ENCODE measurements at regions not wholly inside any gene's neighbourhood (a gene's known extent, or its start where the extent isn't known, plus 50 kb on each side); places are given as distances from the start of the nearest gene placed in this dataset.

DNA sequence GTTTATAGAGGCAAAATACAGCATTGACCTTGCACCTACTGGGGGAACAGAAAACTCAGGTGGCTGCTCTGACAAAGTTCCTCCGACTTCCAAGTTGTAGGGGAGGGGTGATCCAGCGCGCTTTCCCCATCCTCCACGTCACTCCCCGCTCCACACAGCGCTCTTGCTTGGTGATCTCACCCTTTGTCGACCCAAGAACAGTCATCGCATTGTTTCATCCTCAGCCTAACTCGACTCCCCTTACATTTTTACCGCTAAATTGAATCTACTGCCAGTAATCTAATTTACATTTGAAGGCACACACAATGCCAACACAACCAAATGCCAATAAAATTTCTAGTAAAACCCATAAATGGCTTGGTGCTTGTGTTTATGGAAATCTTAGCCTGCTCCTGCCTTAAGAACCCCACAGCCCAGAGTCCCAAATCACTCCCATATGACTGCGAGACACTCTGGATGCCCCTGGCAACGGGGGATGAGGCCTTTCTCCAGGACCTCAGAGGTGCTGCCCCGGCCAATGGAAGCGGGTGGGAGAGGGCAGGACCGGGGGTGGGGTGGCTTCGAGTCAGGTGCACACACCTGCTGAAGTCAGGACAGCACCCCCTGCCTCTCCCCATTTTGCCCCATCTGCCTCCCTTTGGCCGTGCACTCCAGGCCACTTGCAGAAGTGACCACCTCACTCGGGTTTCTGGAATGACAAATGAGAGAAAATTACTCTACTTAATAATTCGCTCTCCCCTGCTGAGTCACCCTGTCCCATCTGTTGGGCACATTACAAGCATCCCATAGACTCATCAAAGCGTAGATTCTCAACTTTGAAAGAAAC, 98.2 kb upstream of the GSC start:
- Histone ChIP-seq H3K9me3 (no peaks in the 10 kb centered on the region), H3K36me3 (replicated peaks in 1 of 2; ENCODE audit: insufficient read depth in 1 of 2, low read depth in 2 of 2) (no peaks in the 10 kb centered on the region), H3K27ac (peak overlapping the region in 3 of 4 donors; percentile 27 to 56 (median 28)), H3K27me3 (no peaks in the 10 kb centered on the region), H3K4me3 (no peak overlapping the region), H3K4me1 (no peaks in the 10 kb centered on the region)
- peak; percentile 89 for ATAC-seq
- intact Hi-C loops (cut with DNase I) = no loop called here
- WGBS, 2 donors = 56 to 57% methylated on average over 20 of the region's 20 CpGs
- peak; percentile 38 to 42 (median 40) for DNase-seq
- no peak for TF ChIP-seq POLR2A (IDR thresholded peaks at IDR 0.05)
- no peak for TF ChIP-seq CTCF (IDR thresholded peaks at IDR 0.05)

DNA sequence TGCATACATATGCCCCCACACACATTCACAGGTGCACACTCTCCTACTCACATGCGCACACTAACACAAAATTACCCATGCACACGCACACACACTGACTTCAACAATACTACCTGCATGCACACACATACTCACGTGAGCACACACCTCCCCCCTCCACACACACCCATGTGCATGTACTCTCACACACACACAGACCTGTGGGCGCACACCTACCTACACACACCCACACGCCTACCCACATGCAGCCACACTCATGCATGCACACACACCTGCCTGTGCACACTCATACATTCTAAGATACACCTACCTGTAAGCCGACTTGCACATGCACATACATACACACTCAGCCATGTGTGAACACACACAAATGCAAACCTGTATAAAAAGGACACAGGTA, 97.3 kb upstream of the GSC start:
- no peak for DNase-seq
- TF ChIP-seq POLR2A (IDR thresholded peaks at IDR 0.05) (no peak), CTCF (IDR thresholded peaks at IDR 0.05) (no peak)
- no peak for ATAC-seq
- intact Hi-C loops (cut with DNase I) = no loop called here
- Histone ChIP-seq H3K27ac (no peak overlapping the region), H3K4me3 (no peak overlapping the region), H3K9me3 (no peaks in the 10 kb centered on the region), H3K27me3 (no peaks in the 10 kb centered on the region), H3K36me3 (replicated peaks in 1 of 2; ENCODE audit: insufficient read depth in 1 of 2, low read depth in 2 of 2) (no peaks in the 10 kb centered on the region), H3K4me1 (no peaks in the 10 kb centered on the region)
- 86 to 90% methylated on average over 6 of the region's 6 CpGs for WGBS, 2 donors

DNA sequence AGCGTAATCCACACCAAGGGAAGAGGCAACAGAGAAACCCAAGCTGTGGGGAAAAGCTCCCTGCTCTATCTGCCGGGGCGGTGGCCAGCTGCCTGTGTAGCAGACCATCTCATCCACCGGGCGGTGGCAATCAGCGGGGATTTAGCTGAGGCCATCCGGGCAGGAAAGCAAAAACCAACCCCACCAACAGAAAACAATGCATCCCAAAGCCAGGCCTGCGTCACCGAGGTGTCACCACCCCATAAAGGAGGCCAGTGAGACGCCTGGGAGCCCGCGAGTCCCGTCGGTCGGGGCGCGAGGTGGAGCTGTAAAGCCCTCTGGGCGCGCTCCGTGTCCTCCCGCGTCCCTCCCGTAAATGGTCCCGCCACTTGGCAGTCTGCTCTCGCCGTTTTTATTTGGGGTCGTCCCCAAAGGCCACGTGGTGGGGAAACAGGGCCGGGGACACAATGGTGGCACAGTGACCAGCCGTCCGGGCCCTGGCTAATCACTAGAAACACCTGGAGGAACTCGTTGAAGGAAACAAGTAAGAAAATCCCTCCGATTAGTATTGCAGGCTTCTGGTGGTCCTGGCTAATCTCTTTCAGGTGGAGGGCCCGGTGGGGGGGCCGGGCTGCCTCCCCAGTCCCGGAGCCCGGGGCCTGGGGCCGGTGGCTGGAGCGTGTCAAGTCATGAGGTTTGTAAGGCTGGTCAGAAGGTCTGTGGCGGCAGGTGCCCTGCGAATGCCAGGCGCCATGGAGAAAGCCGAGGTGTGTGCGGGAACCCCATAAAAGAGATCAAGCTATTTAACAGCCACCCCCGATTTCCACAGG, 94.7 kb upstream of the GSC start:
- no peak overlapping the region for H3K4me3 ChIP-seq
- WGBS, 2 donors = 57 to 63% methylated on average over 30 to 42 of the region's 45 CpGs
- H3K36me3 ChIP-seq (replicated peaks in 1 of 2; ENCODE audit: insufficient read depth in 1 of 2, low read depth in 2 of 2) = no peaks in the 10 kb centered on the region
- H3K4me1 ChIP-seq = no peaks in the 10 kb centered on the region
- no peaks in the 10 kb centered on the region for H3K9me3 ChIP-seq
- H3K27ac ChIP-seq = no peak overlapping the region
- no peaks in the 10 kb centered on the region for H3K27me3 ChIP-seq
- DNase-seq (no peak), ATAC-seq (no peak)
- intact Hi-C loops (cut with DNase I) = no loop called here
- TF ChIP-seq CTCF (IDR thresholded peaks at IDR 0.05) (no peak), POLR2A (IDR thresholded peaks at IDR 0.05) (no peak)

DNA sequence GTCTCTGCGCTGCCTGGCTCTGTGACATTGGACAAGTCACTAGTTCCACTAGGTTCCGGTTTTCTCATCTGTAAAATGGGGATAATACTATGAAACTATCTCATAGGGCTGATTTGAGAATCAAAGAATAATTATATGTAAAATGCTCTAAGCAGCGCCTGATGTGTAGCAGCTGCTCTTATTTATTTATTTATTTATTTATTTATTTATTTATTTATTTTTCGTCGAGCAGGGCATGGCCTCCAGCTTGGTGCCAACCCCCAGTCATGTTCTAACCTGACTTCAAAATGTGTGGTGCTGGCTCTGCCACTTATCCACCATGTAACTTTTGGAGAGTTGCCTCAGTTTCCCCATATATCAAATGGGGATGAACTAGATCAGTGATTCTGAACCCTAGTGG, 93.5 kb upstream of the GSC start:
- Histone ChIP-seq H3K27me3 (no peaks in the 10 kb centered on the region), H3K27ac (no peak overlapping the region), H3K4me1 (no peaks in the 10 kb centered on the region), H3K9me3 (no peaks in the 10 kb centered on the region), H3K36me3 (replicated peaks in 1 of 2; ENCODE audit: insufficient read depth in 1 of 2, low read depth in 2 of 2) (no peaks in the 10 kb centered on the region), H3K4me3 (no peak overlapping the region)
- no peak for TF ChIP-seq POLR2A (IDR thresholded peaks at IDR 0.05)
- TF ChIP-seq CTCF (IDR thresholded peaks at IDR 0.05) = no peak
- DNase-seq = no peak
- intact Hi-C loops (cut with DNase I) = no loop called here
- no peak for ATAC-seq
- WGBS, 2 donors = 92 to 95% methylated on average over 5 of the region's 5 CpGs
